ENCODE measurements at regions not wholly inside any gene's neighbourhood (a gene's known extent, or its start where the extent isn't known, plus 50 kb on each side); places are given as distances from the start of the nearest gene placed in this dataset.
"Not testable (repeated sequence)": the region's sequence is repeated elsewhere in the genome, so short reads cannot be mapped to it uniquely, and the experiment has no call there.

- H3K27ac Mint-ChIP-seq, result no peak overlapping the region
- DNase-seq (no peak), ATAC-seq (ENCODE audit: low read depth) (no peak)
- POLR2A ChIA-PET, result no interaction called here
- H3K4me3 Mint-ChIP-seq, result no peak overlapping the region
- H3K4me1 Mint-ChIP-seq, result no peaks in the 10 kb centered on the region
- no peaks in the 10 kb centered on the region for H3K27me3 Mint-ChIP-seq
- peaks cover 12% of the 10 kb centered on the region for H3K9me3 Mint-ChIP-seq
- no peaks in the 10 kb centered on the region for H3K36me3 Mint-ChIP-seq
These were observed 567.8 kb downstream of the TRIML1 start for GRCh38 chr4:188707036-188707435.

GRCh38 chr4:188714501-188714900 is 575.3 kb downstream of the TRIML1 start:
- Mint-ChIP-seq H3K4me3 (no peak overlapping the region), H3K27me3 (no peaks in the 10 kb centered on the region), H3K4me1 (no peaks in the 10 kb centered on the region), H3K9me3 (peaks cover 4% of the 10 kb centered on the region), H3K36me3 (no peaks in the 10 kb centered on the region), H3K27ac (no peak overlapping the region)
- POLR2A ChIA-PET, result no interaction called here
- ATAC-seq (ENCODE audit: low read depth) (no peak), DNase-seq (no peak)

GRCh38 chr4:188714907-188715306 is 575.7 kb downstream of the TRIML1 start:
- no peak overlapping the region for H3K27ac Mint-ChIP-seq
- no peak overlapping the region for H3K4me3 Mint-ChIP-seq
- H3K9me3 Mint-ChIP-seq, result peaks cover 3% of the 10 kb centered on the region
- no peaks in the 10 kb centered on the region for H3K36me3 Mint-ChIP-seq
- POLR2A ChIA-PET, result no interaction called here
- H3K27me3 Mint-ChIP-seq, result no peaks in the 10 kb centered on the region
- no peaks in the 10 kb centered on the region for H3K4me1 Mint-ChIP-seq
- no peak for DNase-seq
- no peak for ATAC-seq (ENCODE audit: low read depth)

- Mint-ChIP-seq H3K36me3 (no peaks in the 10 kb centered on the region), H3K4me3 (no peak overlapping the region), H3K27me3 (no peaks in the 10 kb centered on the region), H3K9me3 (peaks cover 3% of the 10 kb centered on the region), H3K4me1 (no peaks in the 10 kb centered on the region), H3K27ac (no peak overlapping the region)
- POLR2A ChIA-PET, result no interaction called here
- ATAC-seq (ENCODE audit: low read depth) (no peak), DNase-seq (no peak)
These were observed 578.4 kb downstream of the TRIML1 start for GRCh38 chr4:188717661-188718060.

- DNase-seq (no peak), ATAC-seq (ENCODE audit: low read depth) (no peak)
- no peaks in the 10 kb centered on the region for H3K4me1 Mint-ChIP-seq
- H3K4me3 Mint-ChIP-seq, result no peak overlapping the region
- H3K36me3 Mint-ChIP-seq, result no peaks in the 10 kb centered on the region
- H3K9me3 Mint-ChIP-seq, result peaks cover 6% of the 10 kb centered on the region
- POLR2A ChIA-PET, result no interaction called here
- no peak overlapping the region for H3K27ac Mint-ChIP-seq
- no peaks in the 10 kb centered on the region for H3K27me3 Mint-ChIP-seq
These were observed 580.6 kb downstream of the TRIML1 start for GRCh38 chr4:188719794-188720193.

- no peak for DNase-seq
- Mint-ChIP-seq H3K27me3 (no peaks in the 10 kb centered on the region), H3K4me1 (no peaks in the 10 kb centered on the region), H3K27ac (no peak overlapping the region), H3K36me3 (no peaks in the 10 kb centered on the region), H3K4me3 (no peak overlapping the region), H3K9me3 (peaks cover 6% of the 10 kb centered on the region)
- ATAC-seq (ENCODE audit: low read depth), result no peak
- POLR2A ChIA-PET, result no interaction called here
These were observed 583.7 kb downstream of the TRIML1 start for GRCh38 chr4:188722911-188723310.

GRCh38 chr4:188727746-188728145 is 588.5 kb downstream of the TRIML1 start:
- POLR2A ChIA-PET, result no interaction called here
- Mint-ChIP-seq H3K9me3 (peaks cover 12% of the 10 kb centered on the region), H3K4me3 (no peak overlapping the region), H3K36me3 (no peaks in the 10 kb centered on the region), H3K4me1 (no peaks in the 10 kb centered on the region), H3K27me3 (no peaks in the 10 kb centered on the region), H3K27ac (no peak overlapping the region)
- DNase-seq (no peak), ATAC-seq (ENCODE audit: low read depth) (no peak)

- ATAC-seq (ENCODE audit: low read depth), result no peak
- no peak for DNase-seq
- POLR2A ChIA-PET, result no interaction called here
- Mint-ChIP-seq H3K36me3 (no peaks in the 10 kb centered on the region), H3K27ac (no peak overlapping the region), H3K27me3 (no peaks in the 10 kb centered on the region), H3K9me3 (peaks cover 12% of the 10 kb centered on the region), H3K4me3 (no peak overlapping the region), H3K4me1 (no peaks in the 10 kb centered on the region)
These were observed 589.1 kb downstream of the TRIML1 start for GRCh38 chr4:188728359-188728758.

GRCh38 chr4:188732131-188732530 is 592.9 kb downstream of the TRIML1 start:
- Mint-ChIP-seq H3K27me3 (no peaks in the 10 kb centered on the region), H3K4me1 (no peaks in the 10 kb centered on the region), H3K4me3 (no peak overlapping the region), H3K9me3 (peaks cover 11% of the 10 kb centered on the region), H3K36me3 (no peaks in the 10 kb centered on the region), H3K27ac (no peak overlapping the region)
- DNase-seq, result no peak
- ATAC-seq (ENCODE audit: low read depth), result no peak
- POLR2A ChIA-PET, result no interaction called here

- ATAC-seq (ENCODE audit: low read depth) (no peak), DNase-seq (no peak)
- Mint-ChIP-seq H3K9me3 (peaks cover 11% of the 10 kb centered on the region), H3K4me1 (no peaks in the 10 kb centered on the region), H3K4me3 (no peak overlapping the region), H3K36me3 (no peaks in the 10 kb centered on the region), H3K27me3 (no peaks in the 10 kb centered on the region), H3K27ac (no peak overlapping the region)
- POLR2A ChIA-PET, result no interaction called here
These were observed 595.8 kb downstream of the TRIML1 start for GRCh38 chr4:188735082-188735481.

- no peaks in the 10 kb centered on the region for H3K4me1 Mint-ChIP-seq
- H3K36me3 Mint-ChIP-seq, result no peaks in the 10 kb centered on the region
- DNase-seq (no peak), ATAC-seq (ENCODE audit: low read depth) (no peak)
- no peak overlapping the region for H3K4me3 Mint-ChIP-seq
- H3K27me3 Mint-ChIP-seq, result no peaks in the 10 kb centered on the region
- H3K27ac Mint-ChIP-seq, result no peak overlapping the region
- POLR2A ChIA-PET, result no interaction called here
- peaks cover 3% of the 10 kb centered on the region for H3K9me3 Mint-ChIP-seq
These were observed 598.2 kb downstream of the TRIML1 start for GRCh38 chr4:188737251-188738002.

GRCh38 chr4:188738290-188738689 is 599.0 kb downstream of the TRIML1 start:
- H3K9me3 Mint-ChIP-seq; H3K4me3 Mint-ChIP-seq; H3K4me1 Mint-ChIP-seq; H3K36me3 Mint-ChIP-seq; H3K27me3 Mint-ChIP-seq; ATAC-seq (ENCODE audit: low read depth); H3K27ac Mint-ChIP-seq; POLR2A ChIA-PET: not testable (repeated sequence)
- peak; percentile 27 for DNase-seq

GRCh38 chr4:188740172-188740571 is 600.9 kb downstream of the TRIML1 start:
- H3K27me3 Mint-ChIP-seq; POLR2A ChIA-PET; H3K4me3 Mint-ChIP-seq; H3K36me3 Mint-ChIP-seq; H3K9me3 Mint-ChIP-seq; H3K4me1 Mint-ChIP-seq; DNase-seq; ATAC-seq (ENCODE audit: low read depth); H3K27ac Mint-ChIP-seq: not testable (repeated sequence)

GRCh38 chr4:188740791-188741190 is 601.5 kb downstream of the TRIML1 start:
- DNase-seq; H3K36me3 Mint-ChIP-seq; H3K9me3 Mint-ChIP-seq; H3K4me3 Mint-ChIP-seq; H3K27ac Mint-ChIP-seq; ATAC-seq (ENCODE audit: low read depth); H3K27me3 Mint-ChIP-seq; H3K4me1 Mint-ChIP-seq; POLR2A ChIA-PET: not testable (repeated sequence)
